ENCODE measurements at regions not wholly inside any gene's neighbourhood (a gene's known extent, or its start where the extent isn't known, plus 50 kb on each side); places are given as distances from the start of the nearest gene placed in this dataset.

GRCh38 chr9:118222375-118222774, 518.2 kb downstream of the TLR4 start (continued):
- TF ChIP-seq ZNF510 (tag by site-specific recombination; IDR thresholded peaks at IDR 0.05; ENCODE audit: insufficient replicate concordance) = no peak
- TF ChIP-seq SETDB1 (IDR thresholded peaks at IDR 0.05; ENCODE audit: insufficient read length, low read length) = no peak
- no peak for TF ChIP-seq MZF1 (tag by site-specific recombination; IDR thresholded peaks at IDR 0.05; ENCODE audit: borderline replicate concordance)
- TF ChIP-seq ZNF398 (tag by site-specific recombination; IDR thresholded peaks at IDR 0.05) = no peak
- TF ChIP-seq ZBTB6 (tag by site-specific recombination; IDR thresholded peaks at IDR 0.05) = no peak
- no peak for TF ChIP-seq ZNF324 (tag by site-specific recombination; IDR thresholded peaks at IDR 0.05)
- TF ChIP-seq ZNF513 (tag by site-specific recombination; IDR thresholded peaks at IDR 0.05) = no peak
- TF ChIP-seq ZNF704 (tag by site-specific recombination; IDR thresholded peaks at IDR 0.05) = no peak
- no peak for TF ChIP-seq EGR2 (tag by site-specific recombination; IDR thresholded peaks at IDR 0.05; ENCODE audit: low read depth)
- no peak for TF ChIP-seq ZFP3 (tag by site-specific recombination; IDR thresholded peaks at IDR 0.05; ENCODE audit: low read depth)
- no peak for TF ChIP-seq ZNF221 (tag by site-specific recombination; IDR thresholded peaks at IDR 0.05; ENCODE audit: borderline replicate concordance)
- TF ChIP-seq GFI1B (tag by site-specific recombination; IDR thresholded peaks at IDR 0.05) = no peak
- no peak for TF ChIP-seq ZNF10 (tag by site-specific recombination; IDR thresholded peaks at IDR 0.05)
- TF ChIP-seq ZNF670 (tag by site-specific recombination; IDR thresholded peaks at IDR 0.05; ENCODE audit: low read depth) = no peak

GRCh38 chr9:118223111-118223510, 518.9 kb downstream of the TLR4 start:
- Histone ChIP-seq H3K4me1 (ENCODE audit: control insufficient read depth, insufficient read depth, low read length) (no peaks in the 10 kb centered on the region), H3K9me3 (ENCODE audit: control insufficient read depth, insufficient read depth, low read depth, low read length) (no peaks in the 10 kb centered on the region), H3K4me3 (ENCODE audit: low read depth, low read length) (no peak overlapping the region), H3K36me3 (ENCODE audit: control insufficient read depth in 2 of 2, insufficient read depth in 1 of 2, low read length in 2 of 2) (no peaks in the 10 kb centered on the region), H3K27ac (ENCODE audit: extremely low read depth, low read depth, low read length) (no peak overlapping the region)
- no peak for TF ChIP-seq HOXC10 (CRISPR knock-in tag; IDR thresholded peaks at IDR 0.05)
- no peak for TF ChIP-seq REST (tag by site-specific recombination; IDR thresholded peaks at IDR 0.05)
- TF ChIP-seq INSM2 (tag by site-specific recombination; IDR thresholded peaks at IDR 0.05) = no peak
- TF ChIP-seq TSHZ1 (tag by site-specific recombination; IDR thresholded peaks at IDR 0.05; ENCODE audit: borderline replicate concordance) = no peak
- no peak for TF ChIP-seq ZNF394 (tag by site-specific recombination; IDR thresholded peaks at IDR 0.05; ENCODE audit: borderline replicate concordance)
- ChIA-PET POLR2A (no interaction called here), CTCF (no interaction called here)

Measured in HEK293 (cell line).